ENCODE measurements at regions not wholly inside any gene's neighbourhood (a gene's known extent, or its start where the extent isn't known, plus 50 kb on each side); places are given as distances from the start of the nearest gene placed in this dataset.
"Not testable (repeated sequence)": the region's sequence is repeated elsewhere in the genome, so short reads cannot be mapped to it uniquely, and the experiment has no call there.

- no peak for DNase-seq (ENCODE audit: low spot score)
These were observed 1093.3 kb upstream of the CDH8 start for GRCh38 chr16:63129411-63130125.

- DNase-seq (ENCODE audit: low spot score): not testable (repeated sequence)
These were observed 1083.7 kb upstream of the CDH8 start for GRCh38 chr16:63119905-63120304.

DNA sequence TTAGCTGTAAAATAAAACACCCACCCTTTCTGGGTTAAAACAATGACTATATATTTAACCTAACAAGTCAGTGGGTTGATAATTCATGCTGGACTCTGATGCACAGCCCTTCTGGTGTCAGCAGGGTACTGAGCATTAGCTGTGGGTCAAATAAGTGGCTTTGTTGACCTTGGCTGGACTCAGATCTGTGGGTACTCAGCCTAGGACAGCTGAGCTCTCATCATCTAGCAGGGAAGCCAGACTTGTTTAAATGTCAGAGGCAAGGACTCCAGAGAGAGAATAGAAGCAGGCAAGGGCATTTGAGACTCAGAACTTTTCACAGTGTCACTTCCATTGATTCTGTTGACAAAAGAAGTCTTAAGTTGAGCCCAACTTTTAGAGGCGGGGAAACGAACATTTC is 1063.8 kb upstream of the CDH8 start:
- no peak for DNase-seq (ENCODE audit: low spot score)

GRCh38 chr16:63096857-63097256 is 1060.6 kb upstream of the CDH8 start:
- no peak for DNase-seq (ENCODE audit: low spot score)

DNA sequence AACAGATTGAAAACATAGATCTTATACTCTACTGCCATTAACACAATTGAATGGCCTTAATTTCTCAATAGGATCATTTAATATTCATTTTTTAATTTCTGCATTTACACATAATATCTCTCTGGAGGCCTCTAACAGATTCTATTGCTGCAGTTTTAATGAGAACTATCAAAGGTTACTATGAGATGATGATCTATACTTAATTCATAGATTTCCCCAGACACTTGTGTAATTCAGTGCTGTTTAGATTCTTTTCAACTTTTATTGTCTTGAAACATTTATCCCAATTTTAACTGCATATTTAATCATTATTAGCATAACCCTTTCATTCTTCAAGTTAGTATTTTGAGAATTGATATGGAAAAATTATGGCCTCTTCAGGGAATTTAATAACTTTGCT is 1056.5 kb upstream of the CDH8 start:
- DNase-seq (ENCODE audit: low spot score): no peak

- no peak for DNase-seq (ENCODE audit: low spot score)
These were observed 1045.9 kb upstream of the CDH8 start for GRCh38 chr16:63082101-63082500.

- no peak for DNase-seq (ENCODE audit: low spot score)
These were observed 1044.5 kb upstream of the CDH8 start for GRCh38 chr16:63080746-63081145.

DNA sequence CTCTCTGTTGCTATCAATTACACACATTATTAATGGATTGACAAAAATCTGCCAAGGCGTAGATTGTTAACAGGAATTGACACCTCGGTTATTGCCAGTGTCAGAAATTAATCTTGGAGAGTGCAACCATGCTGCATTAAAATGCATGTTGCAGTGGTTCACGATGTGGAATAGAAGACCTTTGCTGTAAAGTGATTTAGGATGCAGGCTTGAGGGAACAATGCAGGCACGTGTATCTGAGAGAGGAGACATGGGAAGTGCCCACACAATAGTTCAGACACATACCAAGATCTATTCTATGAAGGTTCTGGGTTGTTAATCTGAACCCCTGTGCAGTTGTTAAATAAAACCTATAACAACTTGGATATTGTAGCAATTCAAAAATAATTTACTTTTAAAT is 1032.8 kb upstream of the CDH8 start:
- DNase-seq (ENCODE audit: low spot score): no peak

DNA sequence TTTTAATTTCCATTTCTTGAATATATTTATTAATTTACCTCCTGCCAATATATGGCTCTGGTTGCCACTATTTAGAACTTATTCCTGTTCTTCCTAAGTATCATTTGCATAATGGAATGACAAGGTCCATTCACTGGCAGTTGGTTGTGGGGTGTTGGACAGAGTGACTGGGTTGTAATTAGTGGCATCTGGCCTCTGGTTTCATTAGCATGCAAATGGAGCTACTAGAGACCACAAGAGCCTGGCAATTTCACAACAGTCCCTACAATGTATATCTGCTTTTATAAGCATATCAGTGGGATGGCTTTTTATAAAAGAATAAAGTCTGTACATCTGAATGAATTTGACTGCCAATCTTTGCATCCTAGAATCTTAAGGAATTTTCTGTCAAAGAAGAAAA is 1030.9 kb upstream of the CDH8 start:
- no peak for DNase-seq (ENCODE audit: low spot score)

GRCh38 chr16:63066552-63066951 is 1030.3 kb upstream of the CDH8 start:
- no peak for DNase-seq (ENCODE audit: low spot score)

DNA sequence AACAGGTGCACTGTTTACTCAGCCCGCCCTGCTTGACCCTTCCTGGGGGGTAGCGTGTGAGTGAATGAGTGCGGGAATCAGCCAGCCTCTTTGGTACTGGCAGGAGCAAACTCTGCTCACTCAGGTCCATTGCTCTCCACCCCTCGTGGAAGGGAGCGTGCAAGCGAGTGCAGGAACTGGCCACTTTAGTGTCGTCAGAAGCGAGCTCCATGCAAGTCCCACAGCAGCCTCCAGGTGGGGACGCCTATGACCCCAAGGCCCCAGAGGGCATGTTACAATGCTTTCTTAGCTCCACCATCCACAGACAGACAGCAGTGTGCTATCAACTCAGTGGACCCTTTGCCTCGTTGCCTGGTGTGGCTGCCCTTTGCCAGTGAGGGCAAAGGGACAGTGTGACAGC is 1025.1 kb upstream of the CDH8 start:
- DNase-seq (ENCODE audit: low spot score): no peak

DNA sequence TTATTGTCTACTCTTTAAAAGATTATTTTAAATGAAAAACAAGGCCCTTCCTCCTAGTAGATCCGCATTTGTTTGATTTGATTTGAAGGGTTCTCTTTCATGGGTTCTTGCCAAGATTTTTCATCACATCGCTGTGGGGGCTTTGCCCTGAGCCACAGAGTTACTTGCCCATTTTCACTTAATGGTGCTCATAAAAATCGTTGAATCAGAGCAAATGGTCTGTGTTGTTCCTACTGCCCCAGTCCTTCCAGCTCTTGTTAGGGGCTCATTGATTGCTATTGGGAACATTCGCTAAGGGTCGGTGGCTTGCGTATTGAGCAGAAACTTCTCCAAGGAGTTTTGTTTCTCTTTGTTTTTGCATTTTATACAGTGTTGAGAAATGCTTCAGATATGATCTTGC is 1023.4 kb upstream of the CDH8 start:
- DNase-seq (ENCODE audit: low spot score): no peak

- no peak for DNase-seq (ENCODE audit: low spot score)
These were observed 1021.1 kb upstream of the CDH8 start for GRCh38 chr16:63057341-63057740.

GRCh38 chr16:63050391-63050790 is 1014.2 kb upstream of the CDH8 start:
- DNase-seq (ENCODE audit: low spot score): no peak

DNA sequence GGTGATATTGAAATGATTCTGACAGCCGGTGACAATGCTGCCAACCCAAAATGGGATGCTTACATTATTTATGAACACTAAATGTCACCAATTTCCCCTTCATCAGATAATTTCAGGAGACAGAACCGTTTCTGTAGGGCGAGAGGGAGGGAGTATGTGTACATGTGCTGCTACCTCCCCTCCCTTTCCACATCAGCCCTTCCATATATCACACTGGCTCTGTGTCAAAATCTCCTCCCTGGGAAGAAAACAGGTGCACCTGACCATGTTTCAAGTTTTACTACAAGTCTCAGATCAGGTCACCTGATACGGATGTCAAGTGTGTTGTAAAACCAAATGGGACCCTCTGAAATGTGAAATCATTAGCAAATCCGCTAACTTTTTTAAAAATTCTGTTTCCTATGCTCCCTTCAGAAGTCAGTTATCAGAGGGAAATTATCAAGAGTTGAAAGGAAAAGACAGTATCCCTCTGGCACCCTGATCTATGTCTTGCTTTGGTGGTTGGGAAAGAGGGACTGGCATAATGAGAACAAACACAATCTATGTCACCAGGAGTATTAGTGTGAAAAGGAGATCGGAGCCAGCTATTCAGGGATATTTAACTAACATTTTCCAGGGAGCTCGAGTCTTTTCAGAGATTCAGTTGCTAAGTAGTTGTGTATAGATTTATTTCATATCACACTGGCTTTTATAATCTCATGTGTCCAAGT is 1002.3 kb upstream of the CDH8 start:
- DNase-seq (ENCODE audit: low spot score): no peak

- no peak for DNase-seq (ENCODE audit: low spot score)
These were observed 1001.6 kb upstream of the CDH8 start for GRCh38 chr16:63037761-63038396.

GRCh38 chr16:63018581-63019223 is 982.5 kb upstream of the CDH8 start:
- DNase-seq (ENCODE audit: low spot score): no peak

DNA sequence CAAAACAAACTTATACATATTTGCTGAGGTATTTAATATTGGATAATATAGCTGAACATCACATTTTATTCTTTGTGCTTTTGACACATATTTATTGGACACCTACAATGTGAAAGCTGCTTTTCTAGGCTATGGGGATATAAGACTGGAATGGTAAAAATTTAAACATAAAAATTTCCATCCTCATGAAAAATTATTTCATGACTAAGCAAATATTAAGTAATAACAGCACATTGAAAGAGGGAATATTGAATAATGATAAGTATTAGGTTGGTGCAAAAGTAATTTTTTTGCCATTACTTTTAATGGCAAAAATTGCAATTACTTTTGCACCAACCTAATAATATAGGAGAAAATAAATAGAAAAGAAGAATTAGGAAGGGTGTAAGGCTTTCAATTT is 972.5 kb upstream of the CDH8 start:
- no peak for DNase-seq (ENCODE audit: low spot score)

DNA sequence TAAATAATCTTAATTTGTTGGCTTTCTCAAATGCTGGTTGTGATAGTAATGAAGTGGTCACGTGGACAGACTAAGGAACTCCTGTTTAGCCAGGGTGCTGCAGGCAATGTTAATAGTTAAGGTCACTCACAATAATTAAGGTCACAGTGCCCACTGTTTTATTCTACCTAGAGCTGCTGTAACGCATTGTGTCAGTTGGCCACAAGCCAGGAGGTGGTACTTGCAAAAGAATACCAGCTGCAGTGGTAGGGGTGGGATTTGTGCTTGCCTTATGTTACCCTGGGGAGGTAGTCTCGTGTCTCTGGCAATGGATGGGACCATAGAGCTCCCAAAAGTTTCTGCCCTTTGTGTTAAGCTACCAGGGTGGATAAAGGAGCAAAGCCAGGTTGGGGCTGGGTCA is 969.1 kb upstream of the CDH8 start:
- DNase-seq (ENCODE audit: low spot score): no peak

DNA sequence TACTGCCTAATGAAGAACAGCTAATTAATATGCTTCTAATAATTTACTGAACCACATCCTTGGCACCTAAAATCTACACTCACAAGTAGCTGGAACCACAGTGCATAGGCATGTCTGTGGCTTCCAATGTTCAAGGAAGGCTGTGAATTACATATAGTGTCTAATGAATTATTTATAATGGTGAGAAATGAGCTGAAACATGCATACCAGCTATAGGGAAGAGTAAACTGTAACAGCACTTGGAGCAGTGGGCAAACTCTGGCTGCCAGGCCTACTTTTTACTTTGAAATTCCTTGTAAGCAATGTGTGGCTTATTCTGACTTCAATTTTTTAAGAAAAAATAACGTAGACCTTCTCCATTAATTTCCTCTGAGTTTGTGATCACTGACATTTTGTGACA is 953.2 kb upstream of the CDH8 start:
- DNase-seq (ENCODE audit: low spot score): no peak

DNA sequence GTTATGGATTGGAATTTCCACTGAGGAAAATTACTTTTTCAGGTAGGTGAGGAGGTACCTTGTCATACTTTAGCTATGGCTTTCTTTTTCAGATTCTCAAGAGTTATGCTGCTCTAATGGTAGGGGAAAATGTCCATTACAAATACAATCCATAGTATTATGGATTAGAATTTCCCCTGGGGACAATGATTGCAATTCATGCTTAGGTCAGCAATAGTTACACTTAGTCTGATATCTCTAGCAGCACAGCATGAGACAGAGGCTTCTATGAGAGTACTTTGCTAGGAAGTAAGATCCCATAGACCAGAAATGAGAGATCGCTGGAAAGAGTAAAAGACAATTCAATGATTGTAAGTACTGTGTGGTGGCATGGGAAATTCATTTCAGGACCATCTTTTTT is 949.5 kb upstream of the CDH8 start:
- DNase-seq (ENCODE audit: low spot score): no peak

DNA sequence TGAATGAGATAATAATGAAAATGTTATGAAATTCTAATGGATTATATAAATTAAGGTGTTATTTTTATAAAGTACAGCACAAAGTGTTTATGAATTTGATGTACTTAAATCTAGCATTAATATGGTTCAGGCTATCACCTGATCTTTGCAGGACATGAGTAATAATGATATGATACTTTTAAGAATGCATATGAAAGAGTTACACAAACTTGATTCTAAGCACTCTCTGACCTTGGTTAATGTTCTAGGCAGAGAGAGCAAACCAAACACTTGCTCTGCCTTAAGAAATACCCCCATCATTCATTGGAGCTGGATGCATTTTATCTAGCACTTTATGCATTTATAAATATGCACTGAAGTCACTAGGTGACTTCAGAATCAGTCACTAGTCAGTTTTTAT is 942.2 kb upstream of the CDH8 start:
- DNase-seq (ENCODE audit: low spot score): no peak

DNA sequence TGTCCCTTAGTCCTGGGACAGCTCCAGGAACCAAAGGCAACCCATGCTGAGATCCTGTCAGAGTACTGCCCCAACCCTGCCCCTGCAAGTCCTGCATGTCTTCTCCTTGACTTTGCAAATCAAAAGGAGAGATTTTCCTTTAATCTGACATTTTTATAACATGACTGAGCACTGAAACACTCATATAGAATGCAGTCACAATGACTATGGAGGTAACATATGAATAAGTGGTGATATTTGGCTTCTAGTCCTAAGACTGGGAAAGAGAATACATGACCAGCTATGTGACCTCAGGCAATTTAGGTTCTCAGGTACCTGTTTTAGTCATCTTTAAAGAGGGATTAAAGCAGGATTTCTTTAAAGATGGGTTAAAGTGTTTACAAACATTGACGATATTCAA is 941.6 kb upstream of the CDH8 start:
- no peak for DNase-seq (ENCODE audit: low spot score)

Data from HuH-7 (cell line).